A673 (cell line): ENCODE measurements at regions not wholly inside any gene's neighbourhood (a gene's known extent, or its start where the extent isn't known, plus 50 kb on each side); places are given as distances from the start of the nearest gene placed in this dataset.

Experiments
- BruUV-seq: library from RNA; stranded (reverse); fragments of 400-500 nt; replicated peaks from 2 replicates; lab custom pipeline; 2021; lab: Mats Ljungman, UMichigan
- CTCF ChIA-PET: fragments of 300-600 bp; sonication (Branson Sonifier 250); formaldehyde crosslinking; loops from one replicate; lab custom pipeline; 2022; ENCODE audit warnings: antibody characterized with exemption; lab: Charles Lee
- POLR2A ChIA-PET: fragments of 300-600 bp; sonication (Branson Sonifier 250); formaldehyde crosslinking; loops from one replicate; lab custom pipeline; 2022; ENCODE audit warnings: antibody characterized with exemption; ENCODE audit not compliant: low non-redundant PET; lab: Charles Lee
- DNase-seq: peaks from one replicate; pipeline ENCODE4 v3.0.0-alpha.2; 2015; ENCODE audit warnings: low spot score
- H3K27ac ChIP-seq: fragments of 200-600 bp; sonication (generic); 2 replicates; pipeline ENCODE4 v1.5.1; 2016; ENCODE audit warnings: mixed run types, low read depth, mild to moderate bottlenecking, mixed read lengths, antibody characterized with exemption, low read length; ENCODE audit not compliant: poor library complexity, severe bottlenecking
- H3K27me3 ChIP-seq: fragments of 200-600 bp; sonication (generic); replicated peaks from 2 replicates; pipeline ENCODE4 v1.6.1; 2017; ENCODE audit warnings: mixed run types, low read depth, mild to moderate bottlenecking, mixed read lengths, antibody characterized with exemption, low read length; ENCODE audit not compliant: insufficient read depth, poor library complexity
- H3K36me3 ChIP-seq: fragments of 200-600 bp; sonication (generic); 2 replicates; pipeline ENCODE4 v1.6.1; 2016; ENCODE audit warnings: mixed run types, mild to moderate bottlenecking, mixed read lengths, antibody characterized with exemption, low read length; ENCODE audit not compliant: insufficient read depth, poor library complexity, severe bottlenecking
- H3K4me1 ChIP-seq: fragments of 200-600 bp; sonication (generic); 2 replicates; pipeline ENCODE4 v1.6.1; 2017; ENCODE audit warnings: mixed run types, mild to moderate bottlenecking, mixed read lengths, antibody characterized with exemption, low read length; ENCODE audit not compliant: insufficient read depth, poor library complexity, severe bottlenecking
- H3K4me3 ChIP-seq: fragments of 200-600 bp; sonication (generic); 2 replicates; pipeline ENCODE4 v1.5.1; 2016; ENCODE audit warnings: low read depth, mixed run types, mild to moderate bottlenecking, mixed read lengths, low read length; ENCODE audit not compliant: poor library complexity, severe bottlenecking
- H3K9me3 ChIP-seq: fragments of 200-600 bp; sonication (generic); 2 replicates; pipeline ENCODE4 v1.6.1; 2016; ENCODE audit warnings: mixed run types, low read depth, mild to moderate bottlenecking, mixed read lengths, antibody characterized with exemption, low read length; ENCODE audit not compliant: poor library complexity, severe bottlenecking
- EZH2 ChIP-seq: fragments of 200-600 bp; sonication (generic); IDR thresholded peaks from 2 replicates; pipeline ENCODE4 v1.6.1; 2017; ENCODE audit warnings: borderline replicate concordance, low read depth, mild to moderate bottlenecking, mixed read lengths, antibody characterized with exemption, low read length; ENCODE audit not compliant: poor library complexity, severe bottlenecking
- intact Hi-C: fragments of 100-400 bp; cut with micrococcal nuclease; formaldehyde crosslinking; loops from one replicate; pipeline ENCODE4 v1.10.0; 2022; ENCODE audit not compliant: unreplicated experiment
- TF ChIP-seq, protein P1 (sequence below): fragments of 300-800, 200-600 bp; sonication (generic); conservative IDR thresholded peaks from 2 replicates; pipeline ENCODE4 v1.5.1; 2017; ENCODE audit warnings: low read depth, mild to moderate bottlenecking, antibody characterized with exemption, low read length, moderate library complexity, mixed read lengths

DNA sequence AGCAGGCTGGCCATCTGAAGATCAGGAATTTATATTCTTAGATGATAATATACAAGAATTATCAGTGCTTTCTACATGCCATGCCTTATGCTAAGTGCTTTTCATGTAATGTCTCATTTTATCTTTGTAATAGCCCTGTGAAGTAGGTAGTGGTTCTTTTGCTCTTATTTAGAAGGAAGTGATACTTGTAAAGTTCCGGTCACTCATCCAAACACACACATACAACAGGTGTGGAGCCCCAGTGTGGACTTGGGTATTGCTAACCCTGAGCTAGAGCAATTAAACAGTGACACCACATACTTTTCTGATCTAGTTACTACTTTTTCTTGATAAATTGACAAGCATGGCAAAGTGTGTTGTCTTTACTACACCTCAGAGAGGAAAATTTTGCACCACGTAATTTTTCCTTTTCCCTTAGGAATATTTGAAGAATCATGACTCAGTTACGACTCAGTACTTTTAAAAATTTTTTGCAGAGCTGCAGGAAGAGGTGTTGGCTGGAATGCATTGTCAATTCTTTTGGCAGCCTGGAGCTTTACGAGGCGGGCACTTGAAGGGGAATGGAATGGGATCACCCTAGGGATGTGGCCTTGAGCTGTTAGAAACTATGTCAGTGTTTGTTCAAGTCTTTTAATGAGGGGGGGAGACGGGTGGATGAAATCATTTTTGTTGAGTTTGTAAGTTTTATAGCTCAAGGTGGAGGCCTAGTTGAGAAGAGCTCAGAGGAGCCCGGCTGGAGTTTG is 212.5 kb upstream of the CELF2 start:
- ChIA-PET CTCF (no interaction called here), POLR2A (no interaction called here)
- TF ChIP-seq, protein P1, sequence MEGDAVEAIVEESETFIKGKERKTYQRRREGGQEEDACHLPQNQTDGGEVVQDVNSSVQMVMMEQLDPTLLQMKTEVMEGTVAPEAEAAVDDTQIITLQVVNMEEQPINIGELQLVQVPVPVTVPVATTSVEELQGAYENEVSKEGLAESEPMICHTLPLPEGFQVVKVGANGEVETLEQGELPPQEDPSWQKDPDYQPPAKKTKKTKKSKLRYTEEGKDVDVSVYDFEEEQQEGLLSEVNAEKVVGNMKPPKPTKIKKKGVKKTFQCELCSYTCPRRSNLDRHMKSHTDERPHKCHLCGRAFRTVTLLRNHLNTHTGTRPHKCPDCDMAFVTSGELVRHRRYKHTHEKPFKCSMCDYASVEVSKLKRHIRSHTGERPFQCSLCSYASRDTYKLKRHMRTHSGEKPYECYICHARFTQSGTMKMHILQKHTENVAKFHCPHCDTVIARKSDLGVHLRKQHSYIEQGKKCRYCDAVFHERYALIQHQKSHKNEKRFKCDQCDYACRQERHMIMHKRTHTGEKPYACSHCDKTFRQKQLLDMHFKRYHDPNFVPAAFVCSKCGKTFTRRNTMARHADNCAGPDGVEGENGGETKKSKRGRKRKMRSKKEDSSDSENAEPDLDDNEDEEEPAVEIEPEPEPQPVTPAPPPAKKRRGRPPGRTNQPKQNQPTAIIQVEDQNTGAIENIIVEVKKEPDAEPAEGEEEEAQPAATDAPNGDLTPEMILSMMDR: no peak
- no peak for TF ChIP-seq EZH2
- no peaks in the 10 kb centered on the region for H3K9me3 ChIP-seq
- no peak overlapping the region for H3K27ac ChIP-seq
- H3K27me3 ChIP-seq: peaks cover 15% of the 10 kb centered on the region
- intact Hi-C loops: no loop called here
- H3K4me3 ChIP-seq: no peak overlapping the region
- no peaks in the 10 kb centered on the region for H3K4me1 ChIP-seq
- no TSS peak for BruUV-seq
- H3K36me3 ChIP-seq: no peaks in the 10 kb centered on the region
- no peak for DNase-seq

DNA sequence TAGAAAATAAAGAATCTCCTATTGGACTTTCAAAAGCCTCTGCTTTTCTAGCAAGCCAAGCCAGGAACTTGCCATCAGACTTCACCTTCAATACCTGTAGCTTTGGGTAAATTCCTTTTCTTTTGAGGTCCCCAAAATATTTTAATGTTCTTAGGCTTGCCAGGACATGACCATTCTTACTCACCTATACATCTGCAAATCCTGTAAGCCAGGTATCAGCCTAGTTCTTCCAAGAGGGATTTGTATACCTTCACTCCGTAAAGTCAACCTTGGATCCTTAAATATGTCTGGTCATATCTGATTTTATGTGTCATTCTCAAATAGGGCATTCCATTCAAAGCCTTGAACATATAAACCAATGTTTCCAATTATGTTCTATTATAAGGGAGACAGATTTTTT is 210.6 kb upstream of the CELF2 start:
- POLR2A ChIA-PET: no interaction called here
- Histone ChIP-seq H3K27ac (no peak overlapping the region), H3K9me3 (no peaks in the 10 kb centered on the region), H3K36me3 (no peaks in the 10 kb centered on the region), H3K4me3 (no peak overlapping the region), H3K27me3 (peaks cover 15% of the 10 kb centered on the region), H3K4me1 (no peaks in the 10 kb centered on the region)
- BruUV-seq: no TSS peak
- CTCF ChIA-PET: no interaction called here
- no peak for TF ChIP-seq EZH2
- TF ChIP-seq, protein P1: no peak
- intact Hi-C loops: no loop called here
- DNase-seq: no peak

DNA sequence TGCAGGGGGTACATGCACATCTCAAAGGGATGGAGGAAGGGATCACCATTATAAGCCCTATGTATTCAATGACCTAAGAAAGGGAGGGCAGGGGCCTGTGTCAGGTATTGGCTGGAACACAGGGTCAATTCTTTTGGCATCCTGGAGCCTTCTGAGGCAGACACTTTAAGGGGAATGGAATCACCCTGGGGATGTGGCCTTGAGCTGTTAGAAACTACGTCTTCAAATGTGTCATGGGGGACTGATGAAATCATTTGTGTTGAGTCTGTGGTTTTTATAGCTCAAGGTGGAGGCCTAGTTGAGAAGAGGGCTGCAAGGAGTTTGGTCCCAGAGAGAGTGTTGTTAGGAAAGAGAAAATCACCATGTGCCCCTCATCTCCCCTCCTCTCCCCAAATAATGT is 206.1 kb upstream of the CELF2 start:
- TF ChIP-seq, protein P1: no peak
- TF ChIP-seq EZH2: no peak
- H3K9me3 ChIP-seq: no peaks in the 10 kb centered on the region
- ChIA-PET POLR2A (no interaction called here), CTCF (no interaction called here)
- peaks cover 15% of the 10 kb centered on the region for H3K27me3 ChIP-seq
- H3K36me3 ChIP-seq: no peaks in the 10 kb centered on the region
- BruUV-seq: no TSS peak
- no peak overlapping the region for H3K27ac ChIP-seq
- no peak for DNase-seq
- intact Hi-C loops: no loop called here
- H3K4me1 ChIP-seq: no peaks in the 10 kb centered on the region
- no peak overlapping the region for H3K4me3 ChIP-seq
